Heart left ventricle (tissue), 13 donors: ENCODE measurements at regions not wholly inside any gene's neighbourhood (a gene's known extent, or its start where the extent isn't known, plus 50 kb on each side); places are given as distances from the start of the nearest gene placed in this dataset.

Experiments
- CTCF ChIP-seq, 12 donors: fragments of 200-600 bp; sonication (generic) in 4 of 12; IDR thresholded peaks; one replicate each; pipeline versions ENCODE4 v1.5.0 to v1.8.0; 2018 to 2022; ENCODE audit warnings: antibody characterized with exemption in 12 of 12, mild to moderate bottlenecking in 5 of 12
- POLR2A ChIP-seq, 2 donors: fragments of 450-650 bp; IDR thresholded peaks; one replicate each; pipeline ENCODE4 v1.6.1; 2017; ENCODE audit warnings: antibody characterized with exemption in 2 of 2, mild to moderate bottlenecking in 2 of 2, moderate library complexity in 2 of 2
- donor health status: ischemic (EF 13 %, LVEDD 7.1; RV severe dilation, severe dysfunction).
- donor health status: DM: no; HTN: yes; CAD: no.
- donor health status: DM: no; HTN: no; CAD: no.
- donor health status: ischemic (EF 25% LVEDD 6.9; RV normal size, moderate dysfunction).
- donor health status: ischemic (EF 25% LVEDD 5.7; RV mildly dilated, moderate dysfunction).
- donor health status: ischemic (EF 35%, LVEDD 5.7; RV mildly dilated, moderate dysfunction).
- donor health status: nonischemic (EF 11% LVEDD 7.7; RV severe dilation, severe dysfunction).
- donor health status: DM: yes; HTN: yes; CAD: no.
- donor health status: PGD.
- donor health status: ischemic (EF 29% LVEDD 5.4; RV normal size, mild dysfunction).
- donor health status: nonischemic (EF 23%, LVEDD 6.1; RV moderate dilation, normal function).

- TF ChIP-seq CTCF (IDR thresholded peaks at IDR 0.05) (no peak), POLR2A (IDR thresholded peaks at IDR 0.05) (no peak)
Observed at GRCh38 chrX:121802881-121803412, 755.5 kb downstream of the GLUD2 start.
